Fibroblast of the conjunctiva (primary cell): ENCODE measurements at regions not wholly inside any gene's neighbourhood (a gene's known extent, or its start where the extent isn't known, plus 50 kb on each side); places are given as distances from the start of the nearest gene placed in this dataset.
"Not testable (repeated sequence)": the region's sequence is repeated elsewhere in the genome, so short reads cannot be mapped to it uniquely, and the experiment has no call there.

Source experiments
- DNase-seq: peaks from one replicate; pipeline ENCODE4 v3.0.0-alpha.2; 2010; ENCODE audit warnings: low read depth

DNA sequence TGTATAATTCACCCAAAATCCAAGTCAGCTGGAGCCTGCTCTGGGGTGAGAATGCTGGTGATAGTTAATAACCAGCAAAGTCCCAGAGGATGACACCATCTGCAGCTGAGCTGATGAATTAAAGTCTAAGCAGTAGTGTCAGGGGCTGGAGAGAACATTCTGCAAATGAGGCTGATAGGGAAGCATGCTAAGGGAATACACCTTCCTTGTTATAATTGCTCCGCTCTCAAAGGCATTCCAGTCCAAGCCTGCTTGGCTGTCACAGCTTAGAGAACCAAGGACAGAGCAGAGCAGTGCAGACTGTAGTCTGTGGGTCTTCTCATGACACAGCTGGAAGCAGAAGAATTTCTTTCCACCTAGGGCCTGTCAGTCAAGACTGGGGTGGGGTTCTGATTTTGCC lies 283.1 kb downstream of the SIPA1L2 start:
- no peak for DNase-seq

DNA sequence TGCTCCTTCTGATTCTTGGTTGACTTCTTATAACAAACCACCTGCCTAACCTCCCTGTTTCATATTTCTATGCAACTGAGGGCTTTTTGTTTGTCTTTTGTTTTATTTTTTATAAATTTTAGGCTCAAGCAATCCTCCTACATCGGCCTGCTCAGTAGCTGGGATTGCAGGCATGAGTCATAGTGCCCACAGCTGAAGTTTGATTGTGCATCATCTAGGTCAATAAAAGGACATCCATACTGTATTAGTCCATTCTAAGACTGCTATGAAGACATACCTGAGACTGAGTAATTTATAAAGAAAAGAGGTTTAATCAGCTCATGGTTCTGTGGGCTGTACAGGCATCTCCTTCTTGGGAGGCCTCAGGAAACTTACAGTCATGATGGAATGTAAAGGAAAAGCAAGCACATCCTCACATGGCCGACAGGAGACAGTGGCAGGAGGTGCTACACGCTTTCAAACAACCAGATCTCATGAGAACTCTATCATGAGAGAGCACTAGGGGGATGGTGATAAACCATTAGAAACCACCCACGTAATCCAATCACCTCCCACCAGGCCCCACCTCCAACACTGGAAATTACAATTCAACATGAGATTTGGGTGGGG lies 285.0 kb downstream of the SIPA1L2 start:
- no peak for DNase-seq

DNA sequence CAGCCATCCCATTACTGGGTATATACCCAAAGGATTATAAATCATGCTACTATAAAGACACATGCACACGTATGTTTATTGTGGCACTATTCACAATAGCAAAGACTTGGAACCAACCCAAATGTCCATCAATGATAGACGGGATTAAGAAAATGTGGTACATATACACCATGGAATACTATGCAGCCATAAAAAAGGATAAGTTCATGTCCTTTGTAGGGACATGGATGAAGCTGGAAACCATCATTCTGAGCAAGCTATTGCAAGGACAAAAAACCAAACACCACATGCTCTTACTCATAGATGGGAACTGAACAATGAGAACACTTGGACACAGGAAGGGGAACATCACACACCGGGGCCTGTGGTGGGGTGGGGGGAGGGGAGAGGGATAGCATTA lies 285.7 kb downstream of the SIPA1L2 start:
- DNase-seq, result not testable (repeated sequence)

DNA sequence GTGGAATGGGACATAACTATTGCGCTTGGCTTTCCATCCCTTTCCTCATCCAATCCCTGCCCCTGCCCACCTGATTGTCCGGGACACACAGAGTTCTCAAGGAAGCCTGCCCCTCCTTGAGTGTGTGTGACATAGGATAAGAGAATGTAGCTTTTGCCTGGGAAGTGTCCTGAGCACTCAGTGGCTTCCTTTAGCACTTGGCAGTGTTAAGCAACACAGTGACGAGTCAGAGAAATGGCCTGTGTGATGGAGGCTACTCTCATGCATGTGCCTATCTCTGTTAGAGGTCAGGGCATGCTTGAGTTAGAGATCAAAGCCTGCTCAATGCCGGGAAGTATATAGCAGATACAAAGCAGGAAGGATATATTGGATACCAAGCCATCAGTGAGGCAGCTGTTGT lies 289.5 kb downstream of the SIPA1L2 start:
- DNase-seq, result no peak

DNA sequence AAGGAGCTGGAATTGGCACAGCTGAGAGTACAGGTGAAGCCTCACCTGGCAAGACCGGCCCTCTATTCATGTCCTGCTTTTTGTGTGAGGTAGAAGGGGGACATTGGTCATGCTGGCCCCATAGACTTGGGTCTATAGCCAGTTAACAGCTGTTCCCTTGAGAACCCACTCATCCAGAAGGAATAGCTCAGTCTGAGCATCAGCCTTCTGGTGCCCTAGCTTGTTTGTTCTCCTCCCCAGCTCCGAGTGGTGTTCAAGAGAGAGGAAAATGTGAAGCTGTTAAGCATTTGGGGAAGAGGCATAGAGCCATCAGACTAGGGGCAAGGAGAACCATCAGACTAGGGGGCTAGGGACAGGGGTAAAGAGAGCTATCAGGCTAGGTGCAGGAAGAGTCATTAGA lies 290.9 kb downstream of the SIPA1L2 start:
- DNase-seq, result no peak

DNA sequence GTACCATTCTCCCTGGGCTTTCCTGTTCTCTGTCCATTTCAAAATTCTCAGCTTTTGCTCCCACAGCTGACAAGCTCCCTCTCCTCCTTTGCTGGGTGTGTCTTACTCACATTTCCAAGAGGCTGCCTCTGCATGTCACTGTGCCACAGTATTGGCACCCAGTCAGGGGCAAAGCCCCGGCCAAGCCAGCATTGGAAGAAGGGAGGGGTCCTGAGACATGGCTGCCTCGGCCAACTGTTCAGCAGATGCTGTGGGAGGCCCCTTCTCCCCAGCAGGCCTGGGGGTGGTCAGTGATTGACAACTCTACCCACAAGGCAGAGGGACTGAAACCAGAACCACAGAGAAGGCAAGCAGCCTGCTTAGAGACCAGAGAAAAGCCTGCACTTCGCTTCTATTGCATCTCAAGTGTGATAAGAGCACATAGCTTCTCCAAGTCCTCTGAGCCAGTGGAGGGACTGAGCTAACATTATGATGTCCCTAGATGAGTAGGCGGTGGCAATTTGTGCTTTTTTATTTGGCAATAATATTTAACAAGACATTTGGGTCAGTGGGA lies 294.1 kb downstream of the SIPA1L2 start:
- DNase-seq, result no peak

DNA sequence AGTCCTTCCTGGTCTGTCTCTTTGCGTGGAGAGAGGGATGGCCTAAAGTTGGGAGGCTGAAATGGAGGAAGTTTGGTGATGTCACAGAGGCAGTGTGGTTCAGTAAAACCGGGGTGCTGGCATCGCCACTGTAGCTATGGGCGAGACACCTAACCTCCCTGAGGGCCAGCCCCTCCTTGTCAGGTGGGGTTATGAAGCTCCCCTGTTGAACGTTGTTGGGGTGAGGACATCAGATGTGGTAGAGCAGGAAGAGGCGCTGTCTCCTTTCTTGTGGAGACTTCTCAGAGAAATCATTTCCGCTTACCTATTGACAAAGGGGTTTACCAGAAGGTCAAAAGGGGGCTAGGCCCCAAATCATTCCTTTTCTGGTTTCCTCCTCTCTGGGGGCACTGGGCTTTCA lies 294.7 kb downstream of the SIPA1L2 start:
- DNase-seq, result no peak

DNA sequence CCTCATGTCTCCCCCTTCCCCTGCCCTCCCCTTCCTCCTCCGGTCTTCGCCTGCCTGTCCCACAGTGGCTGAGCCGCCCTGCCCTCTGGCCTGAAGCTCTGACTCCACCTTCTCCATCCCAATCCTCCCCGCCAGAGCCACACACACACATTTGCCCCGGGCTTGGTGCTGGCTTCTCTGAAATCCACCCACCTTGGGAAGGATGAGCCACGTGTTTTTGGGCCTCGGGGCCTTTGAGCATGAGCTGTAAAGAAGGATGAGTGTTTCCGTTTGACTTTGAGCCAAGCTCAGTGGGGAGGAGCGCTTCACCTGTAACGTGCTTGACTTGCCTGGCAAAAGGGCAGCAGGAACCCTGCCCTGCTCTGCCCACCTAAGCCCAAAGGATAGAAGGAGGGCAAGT lies 295.1 kb downstream of the SIPA1L2 start:
- no peak for DNase-seq

DNA sequence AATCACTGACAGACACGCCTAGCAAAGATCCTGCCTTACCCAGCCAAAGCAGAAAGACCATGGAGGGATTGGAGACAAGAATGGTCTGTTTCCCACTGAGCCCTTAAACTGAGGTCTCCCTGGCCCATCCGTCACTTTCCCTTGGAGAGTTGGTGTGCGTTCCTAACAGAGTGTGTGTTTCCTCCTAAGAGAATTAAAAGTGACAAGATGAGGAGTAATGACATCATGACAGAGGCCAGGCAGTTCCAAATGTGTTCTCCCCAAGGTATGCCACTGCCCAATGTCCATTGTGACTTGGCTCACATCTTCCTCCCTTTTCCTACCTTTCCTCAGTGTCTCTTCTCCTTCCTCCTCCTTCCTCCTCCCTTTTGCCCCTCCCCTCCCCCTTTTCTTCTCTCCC lies 295.7 kb downstream of the SIPA1L2 start:
- DNase-seq, result no peak

DNA sequence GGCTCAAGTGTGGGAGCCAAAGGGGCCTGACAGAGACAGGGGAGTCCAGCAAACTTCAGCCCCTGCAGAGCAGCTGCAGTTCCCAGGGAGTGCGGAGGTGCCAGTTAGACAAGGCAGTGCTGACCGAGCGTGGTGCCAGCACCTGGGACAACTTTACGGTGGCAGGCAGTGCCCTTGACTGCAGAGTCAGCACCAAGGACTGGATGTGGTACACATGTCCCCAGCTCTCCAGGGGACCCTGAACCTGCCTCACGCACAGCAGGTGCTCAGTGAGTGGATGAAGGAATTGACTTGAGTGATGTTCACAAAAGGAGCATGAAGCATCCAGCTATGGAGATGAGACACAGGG lies 296.5 kb downstream of the SIPA1L2 start:
- DNase-seq, result no peak

DNA sequence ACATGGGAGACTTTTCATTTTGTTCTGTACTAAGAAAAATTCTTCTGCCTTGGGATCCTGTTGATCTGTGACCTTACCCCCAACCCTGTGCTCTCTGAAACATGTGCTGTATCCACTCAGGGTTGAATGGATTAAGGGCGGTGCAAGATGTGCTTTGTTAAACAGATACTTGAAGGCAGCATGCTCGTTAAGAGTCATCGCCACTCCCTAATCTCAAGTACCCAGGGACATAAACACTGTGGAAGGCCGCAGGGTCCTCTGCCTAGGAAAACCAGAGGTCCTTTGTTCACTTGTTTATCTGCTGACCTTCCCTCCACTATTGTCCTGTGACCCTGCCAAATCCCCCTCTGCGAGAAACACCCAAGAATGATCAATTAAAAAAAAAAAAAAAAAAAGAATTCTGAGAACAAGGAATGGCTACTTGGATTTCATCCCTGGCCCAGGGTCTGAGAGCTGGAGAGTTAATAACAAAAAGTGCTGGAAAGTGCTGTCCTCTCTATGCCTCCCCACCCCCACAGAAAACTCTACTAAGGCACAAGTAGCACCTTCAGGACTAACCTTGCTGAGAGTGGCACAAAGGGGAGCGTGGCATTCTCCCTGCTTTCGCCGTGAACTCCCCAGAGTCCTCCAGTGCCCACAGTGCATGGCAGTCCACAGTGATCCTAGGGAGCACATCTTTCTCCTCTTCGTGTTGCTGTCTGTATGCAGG lies 297.1 kb downstream of the SIPA1L2 start:
- not testable (repeated sequence) for DNase-seq

DNA sequence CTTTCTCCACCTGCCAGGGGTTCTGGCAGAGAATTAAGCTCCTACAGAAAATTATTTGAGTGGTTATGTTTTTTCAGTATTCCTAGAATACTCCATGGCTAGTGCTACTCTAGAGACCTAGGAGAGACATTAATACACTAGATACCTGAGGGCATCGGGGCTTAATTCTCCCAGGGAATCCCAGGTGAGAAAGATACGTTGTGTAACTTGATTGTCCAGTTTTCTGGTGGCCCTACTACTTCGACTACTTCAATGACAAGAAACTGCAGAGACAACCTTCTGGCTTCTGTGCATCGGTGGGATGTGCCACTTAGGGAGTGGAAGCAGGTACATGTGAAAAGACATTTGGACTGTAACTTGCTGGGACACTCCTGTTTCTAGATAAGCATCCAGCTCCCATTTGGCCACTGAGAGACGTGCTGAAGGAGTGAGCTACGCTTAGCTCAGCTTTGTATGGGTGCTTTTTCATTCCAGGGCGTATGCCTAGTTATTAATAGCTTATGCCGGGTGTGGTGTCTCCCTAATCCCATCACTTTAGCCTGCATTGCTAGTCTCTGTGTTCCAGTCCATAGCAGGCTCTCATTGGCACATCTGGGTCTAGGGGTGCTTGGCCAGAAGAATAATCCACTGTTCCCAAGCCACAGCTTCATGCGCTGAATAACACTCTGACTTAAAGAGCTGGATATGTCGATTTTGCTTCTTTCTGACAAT lies 300.7 kb downstream of the SIPA1L2 start:
- no peak for DNase-seq

DNA sequence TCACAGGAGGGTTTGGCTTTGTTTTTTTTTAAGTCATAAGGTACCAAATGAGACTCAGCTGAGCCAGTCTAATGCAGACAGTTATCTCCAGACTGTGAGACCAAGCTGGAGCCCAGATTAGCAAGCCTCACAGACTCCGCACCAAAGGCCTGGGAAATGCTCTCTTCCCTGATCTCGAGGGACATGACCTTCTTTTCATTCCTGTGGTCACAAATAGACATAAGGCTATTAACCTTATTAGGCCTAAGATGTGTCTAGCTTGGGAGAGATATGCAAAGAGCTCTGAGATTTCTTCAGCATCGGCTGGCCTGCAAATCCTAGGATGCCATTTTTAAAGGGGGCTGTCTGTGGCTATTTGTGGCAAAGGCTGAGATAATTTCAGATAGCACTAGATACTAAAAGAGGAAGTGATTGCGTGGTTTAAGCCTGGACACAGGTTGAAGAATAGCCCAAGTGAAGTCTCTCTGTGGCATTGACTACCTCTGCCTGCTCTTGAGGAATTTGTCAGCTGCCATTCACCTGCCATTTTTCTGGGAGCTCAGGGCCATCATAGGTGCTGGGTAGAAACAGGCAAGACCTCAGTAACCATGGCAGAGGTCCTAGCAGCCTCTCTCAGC lies 301.3 kb downstream of the SIPA1L2 start:
- DNase-seq, result no peak

DNA sequence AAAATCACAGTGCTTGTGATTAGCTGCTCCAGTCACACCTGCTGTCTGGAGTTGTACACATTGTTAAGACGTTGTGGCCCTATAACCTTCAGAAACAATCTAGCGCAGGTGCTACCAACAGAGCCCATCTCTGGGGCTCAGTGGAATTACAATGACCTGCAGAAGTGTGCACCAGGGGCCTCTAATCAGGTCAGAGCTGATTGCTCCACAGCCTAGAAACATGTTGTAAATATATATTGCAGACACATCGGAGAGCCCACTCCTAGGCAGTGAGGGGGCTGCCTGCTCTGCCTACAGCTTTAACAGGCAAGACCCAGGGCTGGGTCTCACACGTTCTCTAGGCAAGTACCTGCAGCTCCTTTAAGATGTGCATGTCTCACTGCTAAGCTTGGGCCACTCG lies 302.0 kb downstream of the SIPA1L2 start:
- DNase-seq, result no peak

DNA sequence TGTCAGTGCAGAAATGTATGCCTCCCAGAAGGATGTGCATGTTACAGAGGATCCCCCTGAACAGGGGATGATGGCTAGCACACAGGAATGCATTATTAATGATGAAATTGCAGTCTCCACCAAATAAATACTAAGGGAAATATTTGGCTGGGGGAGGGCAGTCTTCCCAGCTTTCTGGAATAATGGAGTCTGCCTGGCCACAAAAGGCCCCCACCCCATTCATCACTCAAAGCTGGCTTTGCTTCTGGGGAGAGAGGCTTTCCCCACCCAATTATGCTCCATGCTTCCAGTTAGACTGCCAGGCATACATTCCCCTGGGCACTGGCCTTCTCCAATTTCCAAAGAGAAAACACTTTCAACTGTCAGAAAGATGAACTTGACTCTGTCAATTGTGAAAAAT lies 302.7 kb downstream of the SIPA1L2 start:
- DNase-seq, result no peak

DNA sequence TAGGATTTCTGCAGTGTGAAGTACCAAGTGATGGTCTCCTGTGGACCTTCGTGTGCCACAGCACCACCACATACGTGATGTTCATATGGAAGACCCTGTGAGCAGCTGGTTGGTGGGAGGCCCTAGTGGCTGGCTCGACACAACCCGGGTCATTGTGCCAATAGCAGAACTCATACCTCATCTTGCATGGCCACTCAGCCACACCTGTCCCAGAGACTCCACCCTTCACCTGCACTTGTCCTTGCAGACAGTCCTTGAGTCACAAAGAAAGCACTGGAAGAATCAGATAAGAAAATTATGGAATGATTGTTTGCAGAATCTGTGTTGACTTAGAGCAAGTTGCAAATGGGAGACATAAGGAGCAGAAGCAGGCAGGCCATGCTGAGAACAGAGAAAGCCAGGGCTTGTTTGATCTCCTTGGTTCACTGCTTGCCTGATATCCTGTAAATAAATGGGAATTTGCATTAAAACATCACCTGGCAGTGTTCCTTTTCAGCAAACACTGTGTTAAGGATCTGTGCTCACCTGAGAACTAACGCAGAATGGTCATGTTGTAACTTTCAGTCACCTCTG lies 307.7 kb downstream of the SIPA1L2 start:
- no peak for DNase-seq

DNA sequence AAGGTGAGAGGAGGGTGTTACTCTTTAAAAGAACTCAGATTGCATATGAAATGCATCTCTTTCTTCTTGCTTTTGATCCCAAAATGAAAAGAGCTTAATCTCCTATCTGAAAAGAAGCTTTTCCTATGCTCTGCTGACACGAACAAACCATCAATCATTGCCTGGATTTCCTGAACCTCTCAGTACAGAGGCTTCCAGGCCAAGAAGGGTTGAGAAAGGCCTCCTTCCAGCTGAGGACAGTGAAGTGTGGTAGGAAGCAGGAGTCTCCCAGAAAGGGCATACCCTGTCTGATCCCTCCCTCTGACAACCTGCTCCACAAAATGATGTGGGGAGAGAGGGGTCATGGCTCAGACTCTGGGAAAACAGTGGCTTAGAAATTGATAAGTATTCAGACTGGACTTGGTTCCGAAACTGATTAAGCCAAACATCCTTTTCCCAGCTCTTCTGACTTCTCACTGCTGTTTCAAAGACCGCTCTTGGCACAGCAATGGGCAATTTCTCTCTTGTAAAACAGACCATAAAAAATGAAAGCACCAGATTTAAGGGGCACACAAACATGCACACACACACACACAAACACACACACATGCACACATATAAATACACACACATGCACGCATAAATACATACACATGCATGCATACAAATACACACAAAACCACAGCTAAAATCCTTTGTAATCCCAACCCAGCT lies 310.3 kb downstream of the SIPA1L2 start:
- no peak for DNase-seq

DNA sequence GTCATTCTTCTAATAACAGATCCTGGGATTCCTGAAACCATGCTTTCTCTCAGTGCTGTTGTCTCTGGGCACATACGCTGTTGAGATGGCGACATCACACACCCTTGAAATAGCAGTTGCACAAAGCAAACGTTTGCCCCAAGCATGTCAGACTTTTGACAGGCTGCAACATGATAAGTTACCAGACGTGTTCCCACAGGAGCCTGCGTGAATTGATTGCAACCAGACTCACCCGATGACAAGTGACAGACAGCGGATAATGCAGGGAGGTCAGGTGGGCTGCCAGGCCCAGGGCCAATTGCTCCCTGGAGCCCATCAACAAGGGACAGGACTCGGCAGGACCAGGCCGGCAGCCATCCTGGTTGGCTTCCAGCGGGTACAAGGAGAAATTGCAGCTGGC lies 310.9 kb downstream of the SIPA1L2 start:
- DNase-seq, result no peak

DNA sequence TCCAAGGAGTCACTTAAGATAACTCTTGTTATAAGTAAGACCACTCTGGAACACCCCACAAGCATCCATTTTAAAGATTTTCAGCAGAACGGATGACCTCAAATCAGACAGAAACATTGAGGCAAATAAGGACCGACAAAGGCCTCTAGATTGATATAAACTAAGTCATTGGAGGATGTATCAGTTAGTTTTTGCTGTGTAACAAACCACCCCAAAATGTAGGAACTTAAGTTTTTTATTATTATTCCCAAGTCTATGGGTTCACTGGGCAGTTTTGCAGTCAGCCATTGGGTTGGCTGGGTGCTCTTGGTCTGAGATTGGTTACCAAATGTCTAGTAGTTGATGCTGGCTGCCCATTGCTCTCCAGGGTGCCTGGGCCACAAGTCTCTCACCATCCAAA lies 311.8 kb downstream of the SIPA1L2 start:
- DNase-seq, result no peak

DNA sequence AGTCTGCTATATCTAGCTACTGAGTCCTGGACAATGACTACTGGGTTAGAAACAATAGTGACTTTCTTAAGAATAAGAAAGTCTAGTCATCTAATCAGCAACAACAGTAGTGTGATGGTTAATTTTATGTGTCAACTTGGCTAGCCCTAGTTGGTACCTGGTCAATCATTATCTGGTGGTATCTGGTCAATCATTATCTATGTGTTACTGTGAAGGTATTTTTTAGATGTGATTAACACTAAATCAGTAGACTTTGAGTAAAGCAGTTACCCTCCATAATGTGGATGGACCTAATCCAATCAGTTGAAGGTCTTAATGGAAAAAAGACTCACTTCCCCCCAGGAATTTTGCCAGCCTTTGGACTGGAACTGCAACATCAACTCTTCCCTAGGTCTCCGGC lies 312.6 kb downstream of the SIPA1L2 start:
- no peak for DNase-seq

DNA sequence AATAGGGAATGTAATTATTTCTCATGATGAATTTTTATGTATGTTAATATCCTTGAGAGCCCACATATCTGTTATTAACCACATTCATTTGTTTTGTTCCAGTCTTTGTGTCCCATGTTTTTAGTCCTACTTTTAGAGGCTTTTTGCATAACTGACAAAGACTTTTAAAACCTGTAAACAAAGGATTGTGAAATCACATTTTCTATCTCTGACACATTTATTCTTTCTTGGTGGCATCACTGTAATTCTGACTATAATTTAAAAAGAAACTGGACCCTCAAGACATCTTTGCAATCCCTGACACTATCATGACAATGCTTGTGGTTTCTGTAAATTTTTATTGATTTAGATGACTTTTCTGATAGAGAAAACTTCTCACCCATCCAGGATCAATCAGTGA lies 313.1 kb downstream of the SIPA1L2 start:
- no peak for DNase-seq

DNA sequence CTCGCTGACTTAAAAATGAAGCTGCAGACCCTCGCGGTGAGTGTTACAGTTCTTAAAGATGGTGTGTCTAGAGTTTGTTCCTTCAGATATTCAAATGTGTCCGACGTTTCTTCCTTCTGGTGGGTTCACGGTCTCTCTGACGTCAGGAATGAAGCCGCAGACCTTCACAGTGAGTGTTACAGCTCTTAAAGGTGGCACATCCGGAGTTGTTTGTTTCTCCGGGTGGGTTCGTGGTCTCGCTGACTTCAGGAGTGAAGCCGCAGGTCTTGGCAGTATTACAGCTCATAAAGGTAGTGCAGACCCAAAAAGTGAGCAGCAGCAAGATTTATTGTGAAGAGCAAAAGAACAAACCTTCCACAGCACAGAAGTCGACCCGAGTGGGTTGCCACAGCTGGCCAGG lies 316.1 kb downstream of the SIPA1L2 start:
- not testable (repeated sequence) for DNase-seq
